Prostate gland (tissue), 2 donors: ENCODE measurements at regions not wholly inside any gene's neighbourhood (a gene's known extent, or its start where the extent isn't known, plus 50 kb on each side); places are given as distances from the start of the nearest gene placed in this dataset.

Experiments used
- CTCF ChIP-seq, 4 experiments: fragments of 200-600 bp in 2 of 4; fragments of 450-650 bp in 2 of 4; sonication (generic) in 2 of 4; IDR thresholded peaks; 1 replicate in 3 of 4; 2 replicates in 1 of 4; pipeline ENCODE4 v1.5.1; 2016 to 2019; ENCODE audit warnings: antibody characterized with exemption in 4 of 4, mild to moderate bottlenecking in 2 of 4, moderate library complexity in 2 of 4
- POLR2A ChIP-seq: fragments of 450-650 bp; IDR thresholded peaks from one replicate; pipeline ENCODE4 v1.6.1; 2016; ENCODE audit warnings: antibody characterized with exemption, mild to moderate bottlenecking

- no peak for TF ChIP-seq CTCF (IDR thresholded peaks at IDR 0.05)
- no peak for TF ChIP-seq POLR2A
These were observed 78.3 kb downstream of the SKA1 start for GRCh38 chr18:50453014-50453680.
